NCI-H510A (cell line): ENCODE measurements at regions not wholly inside any gene's neighbourhood (a gene's known extent, or its start where the extent isn't known, plus 50 kb on each side); places are given as distances from the start of the nearest gene placed in this dataset.
"Not testable (repeated sequence)": the region's sequence is repeated elsewhere in the genome, so short reads cannot be mapped to it uniquely, and the experiment has no call there.

Experiments used
- DNase-seq: peaks from one replicate; lab custom pipeline; 2025; lab: John Stamatoyannopoulos, UW

GRCh38 chr12:86572455-86572854 lies 316.3 kb upstream of the MGAT4C start:
- no peak for DNase-seq

GRCh38 chr12:86565038-86565437 lies 308.8 kb upstream of the MGAT4C start:
- DNase-seq, result no peak

- DNase-seq, result not testable (repeated sequence)
Observed at GRCh38 chr12:86555491-86555890, 299.3 kb upstream of the MGAT4C start.

GRCh38 chr12:86551146-86551571 lies 295.0 kb upstream of the MGAT4C start:
- no peak for DNase-seq

GRCh38 chr12:86550218-86551145 lies 294.3 kb upstream of the MGAT4C start:
- DNase-seq, result no peak

GRCh38 chr12:86543716-86544115 lies 287.5 kb upstream of the MGAT4C start:
- DNase-seq, result no peak

- no peak for DNase-seq
Observed at GRCh38 chr12:86530996-86531655, 274.9 kb upstream of the MGAT4C start.

GRCh38 chr12:86526060-86526595 lies 269.9 kb upstream of the MGAT4C start:
- DNase-seq, result no peak

- DNase-seq, result no peak
Observed at GRCh38 chr12:86523844-86524243, 267.7 kb upstream of the MGAT4C start.

- DNase-seq, result no peak
Observed at GRCh38 chr12:86521870-86522269, 265.7 kb upstream of the MGAT4C start.

- no peak for DNase-seq
Observed at GRCh38 chr12:86513226-86513625, 257.0 kb upstream of the MGAT4C start.

GRCh38 chr12:86496595-86496994 lies 240.4 kb upstream of the MGAT4C start:
- no peak for DNase-seq

GRCh38 chr12:86484473-86484872 lies 228.3 kb upstream of the MGAT4C start:
- DNase-seq, result no peak

- no peak for DNase-seq
Observed at GRCh38 chr12:86473231-86473630, 217.0 kb upstream of the MGAT4C start.

- DNase-seq, result no peak
Observed at GRCh38 chr12:86456776-86457175, 200.6 kb upstream of the MGAT4C start.

- DNase-seq, result no peak
Observed at GRCh38 chr12:86456241-86456640, 200.1 kb upstream of the MGAT4C start.

- DNase-seq, result no peak
Observed at GRCh38 chr12:86445356-86445755, 189.2 kb upstream of the MGAT4C start.

- no peak for DNase-seq
Observed at GRCh38 chr12:86435053-86435452, 178.9 kb upstream of the MGAT4C start.

- DNase-seq, result no peak
Observed at GRCh38 chr12:86429824-86430223, 173.6 kb upstream of the MGAT4C start.

GRCh38 chr12:86421333-86421732 lies 165.1 kb upstream of the MGAT4C start:
- DNase-seq, result no peak

GRCh38 chr12:86414201-86414600 lies 158.0 kb upstream of the MGAT4C start:
- DNase-seq, result no peak

GRCh38 chr12:86411710-86412109 lies 155.5 kb upstream of the MGAT4C start:
- DNase-seq, result no peak

- DNase-seq, result no peak
Observed at GRCh38 chr12:86407620-86408208, 151.5 kb upstream of the MGAT4C start.
